PC-3 (cell line): ENCODE measurements at regions not wholly inside any gene's neighbourhood (a gene's known extent, or its start where the extent isn't known, plus 50 kb on each side); places are given as distances from the start of the nearest gene placed in this dataset.

ENCODE experiments used
- ATAC-seq: fragments of 200-7000 bp; cut with Tn5 transposase; 2 replicates; pipeline ENCODE4 v1.9.1; 2020; ENCODE audit warnings: mild to moderate bottlenecking, moderate library complexity
- BruUV-seq: library from RNA; stranded (reverse); fragments of 400-500 nt; replicated peaks from 2 replicates; lab custom pipeline; 2021; lab: Mats Ljungman, UMichigan
- CTCF ChIA-PET: fragments of 300-600 bp; sonication (Branson Sonifier 250); formaldehyde crosslinking; loops from one replicate; lab custom pipeline; 2022; ENCODE audit warnings: antibody characterized with exemption; lab: Charles Lee
- POLR2A ChIA-PET: fragments of 300-600 bp; sonication (Branson Sonifier 250); formaldehyde crosslinking; loops from one replicate; lab custom pipeline; 2022; ENCODE audit warnings: antibody characterized with exemption; ENCODE audit not compliant: unreplicated experiment; lab: Charles Lee
- DNase-seq: peaks from one replicate; pipeline ENCODE4 v3.0.0-alpha.2; 2015
- H2AFZ ChIP-seq: fragments of 300-600 bp; sonication (generic); 2 replicates; pipeline ENCODE4 v1.6.0; 2016; ENCODE audit warnings: antibody characterized with exemption, low read length
- H3F3A ChIP-seq: fragments of 300-600 bp; sonication (generic); one replicate; pipeline ENCODE4 v1.6.0; 2017; ENCODE audit warnings: antibody characterized with exemption, low read length, control low read depth, mild to moderate bottlenecking; ENCODE audit not compliant: unreplicated experiment
- H3K27ac ChIP-seq: fragments of 300-600 bp; sonication (generic); 2 replicates; pipeline ENCODE4 v1.5.1; 2016; ENCODE audit warnings: mild to moderate bottlenecking, low read length
- H3K27me3 ChIP-seq: fragments of 300-600 bp; sonication (generic); 2 replicates; pipeline ENCODE4 v1.6.1; 2016; ENCODE audit warnings: low read length, mixed read lengths
- H3K36me3 ChIP-seq: fragments of 300-600 bp; sonication (generic); 2 replicates; pipeline ENCODE4 v1.6.1; 2016; ENCODE audit warnings: low read depth, mixed run types, low read length, mixed read lengths
- H3K4me1 ChIP-seq: fragments of 300-600 bp; sonication (generic); 2 replicates; pipeline ENCODE4 v1.5.1; 2016; ENCODE audit warnings: low read length; ENCODE audit not compliant: insufficient read depth
- H3K4me2 ChIP-seq: fragments of 300-600 bp; sonication (generic); 2 replicates; pipeline ENCODE4 v1.6.0; 2016; ENCODE audit warnings: low read length
- H3K4me3 ChIP-seq: fragments of 300-600 bp; sonication (generic); 2 replicates; pipeline ENCODE4 v1.5.1; 2016; ENCODE audit warnings: mild to moderate bottlenecking, low read length, mixed read lengths
- H3K79me2 ChIP-seq: fragments of 300-600 bp; sonication (generic); 2 replicates; pipeline ENCODE4 v1.6.1; 2017; ENCODE audit warnings: low read length, mixed read lengths
- H3K9ac ChIP-seq: fragments of 300-600 bp; sonication (generic); 2 replicates; pipeline ENCODE4 v1.6.0; 2016; ENCODE audit warnings: mild to moderate bottlenecking, low read length
- H3K9me2 ChIP-seq: fragments of 300-600 bp; sonication (generic); replicated peaks from 2 replicates; pipeline ENCODE4 v1.6.1; 2016; ENCODE audit warnings: mixed run types, low read length, mixed read lengths
- H3K9me3 ChIP-seq: fragments of 300-600 bp; sonication (generic); 2 replicates; pipeline ENCODE4 v1.6.1; 2016; ENCODE audit warnings: low read length, mixed read lengths
- H4K20me1 ChIP-seq: fragments of 300-600 bp; sonication (generic); 2 replicates; pipeline ENCODE4 v1.6.1; 2016; ENCODE audit warnings: low read length, mixed read lengths
- EZH2 ChIP-seq: fragments of 300-600 bp; sonication (generic); IDR thresholded peaks from one replicate; pipeline ENCODE4 v1.6.1; 2017; ENCODE audit warnings: antibody characterized with exemption, mild to moderate bottlenecking, low read length; ENCODE audit not compliant: unreplicated experiment
- EZH2phosphoT487 ChIP-seq: fragments of 300-600 bp; sonication (generic); IDR thresholded peaks from 2 replicates; pipeline ENCODE4 v1.6.1; 2018; ENCODE audit warnings: mild to moderate bottlenecking, antibody characterized with exemption, low read length, borderline replicate concordance
- intact Hi-C: fragments of 100-400 bp; cut with micrococcal nuclease; formaldehyde crosslinking; loops from 2 replicates; pipeline ENCODE4 v1.9.0; 2023
- TF ChIP-seq, protein P1 (sequence below): fragments of 300-600 bp; sonication (generic); conservative IDR thresholded peaks from 2 replicates; pipeline ENCODE4 v1.5.1; 2017; ENCODE audit warnings: antibody characterized with exemption, low read depth, mild to moderate bottlenecking, low read length

DNA sequence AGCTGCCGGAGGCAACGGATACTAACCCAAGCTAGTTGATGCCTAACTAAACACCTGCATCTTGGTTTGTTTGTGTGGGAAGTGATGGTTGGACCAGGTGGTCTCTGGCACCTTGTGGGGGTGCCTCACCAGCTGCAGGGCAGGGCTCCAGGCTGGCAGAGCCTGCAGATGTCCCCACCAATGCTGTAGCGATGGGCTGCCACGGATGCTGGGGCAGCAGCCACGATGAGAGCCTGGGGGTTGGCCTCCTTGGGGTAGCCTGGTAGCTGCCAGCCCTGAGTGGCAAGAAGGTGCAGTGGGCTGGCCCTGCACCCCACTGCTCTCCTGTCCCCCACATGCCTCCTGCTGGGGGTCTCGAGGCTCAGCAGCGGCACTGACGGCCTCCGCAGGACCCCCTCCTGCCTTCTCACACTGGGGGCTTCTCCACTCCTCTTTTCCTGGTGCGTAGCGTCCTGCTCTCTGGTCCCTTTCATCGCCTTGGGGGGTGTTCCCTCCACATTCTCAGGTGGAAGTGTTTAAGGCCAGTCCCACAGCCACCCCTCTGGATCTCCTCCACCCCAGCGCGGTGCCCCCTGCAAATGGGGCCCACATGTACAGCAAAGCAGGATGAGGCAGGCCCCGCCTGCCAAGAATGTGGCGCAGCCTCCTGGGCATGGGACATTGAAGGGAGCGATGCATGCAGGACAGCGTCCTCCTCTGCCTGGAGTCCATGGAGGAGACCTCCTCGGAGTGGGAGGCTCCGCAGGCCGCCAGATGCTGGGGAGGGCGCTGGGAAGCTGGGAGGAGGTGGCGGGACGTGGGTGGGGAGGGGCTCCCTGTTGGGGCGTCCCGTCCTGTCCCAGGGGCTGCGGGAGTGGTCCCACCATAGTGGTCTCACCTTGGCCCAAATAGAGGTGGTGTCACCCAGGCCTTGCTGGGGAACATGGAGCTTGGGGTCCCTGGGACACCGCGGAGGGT lies 173.1 kb downstream of the ASB1 start:
- Histone ChIP-seq H3K9me2 (no peaks in the 10 kb centered on the region), H3K36me3 (no peaks in the 10 kb centered on the region), H3K27ac (no peak overlapping the region), H3K4me3 (no peak overlapping the region), H4K20me1 (no peaks in the 10 kb centered on the region), H3K27me3 (no peaks in the 10 kb centered on the region), H2AFZ (no peak overlapping the region), H3K79me2 (no peaks in the 10 kb centered on the region), H3K9me3 (no peaks in the 10 kb centered on the region), H3K4me1 (peaks cover 18% of the 10 kb centered on the region), H3K9ac (no peak overlapping the region), H3K4me2 (no peak overlapping the region), H3F3A (no peaks in the 10 kb centered on the region)
- TF ChIP-seq EZH2phosphoT487 (no peak), EZH2 (no peak)
- TF ChIP-seq, protein P1, sequence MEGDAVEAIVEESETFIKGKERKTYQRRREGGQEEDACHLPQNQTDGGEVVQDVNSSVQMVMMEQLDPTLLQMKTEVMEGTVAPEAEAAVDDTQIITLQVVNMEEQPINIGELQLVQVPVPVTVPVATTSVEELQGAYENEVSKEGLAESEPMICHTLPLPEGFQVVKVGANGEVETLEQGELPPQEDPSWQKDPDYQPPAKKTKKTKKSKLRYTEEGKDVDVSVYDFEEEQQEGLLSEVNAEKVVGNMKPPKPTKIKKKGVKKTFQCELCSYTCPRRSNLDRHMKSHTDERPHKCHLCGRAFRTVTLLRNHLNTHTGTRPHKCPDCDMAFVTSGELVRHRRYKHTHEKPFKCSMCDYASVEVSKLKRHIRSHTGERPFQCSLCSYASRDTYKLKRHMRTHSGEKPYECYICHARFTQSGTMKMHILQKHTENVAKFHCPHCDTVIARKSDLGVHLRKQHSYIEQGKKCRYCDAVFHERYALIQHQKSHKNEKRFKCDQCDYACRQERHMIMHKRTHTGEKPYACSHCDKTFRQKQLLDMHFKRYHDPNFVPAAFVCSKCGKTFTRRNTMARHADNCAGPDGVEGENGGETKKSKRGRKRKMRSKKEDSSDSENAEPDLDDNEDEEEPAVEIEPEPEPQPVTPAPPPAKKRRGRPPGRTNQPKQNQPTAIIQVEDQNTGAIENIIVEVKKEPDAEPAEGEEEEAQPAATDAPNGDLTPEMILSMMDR: no peak
- intact Hi-C loops: loop anchor here (10.0 kb wide), 1 partner anchor 185 kb away; no protein-coding TSS in a partner anchor
- no peak for ATAC-seq
- CTCF ChIA-PET: no interaction called here
- no TSS peak for BruUV-seq
- no peak for DNase-seq
- POLR2A ChIA-PET: no interaction called here

DNA sequence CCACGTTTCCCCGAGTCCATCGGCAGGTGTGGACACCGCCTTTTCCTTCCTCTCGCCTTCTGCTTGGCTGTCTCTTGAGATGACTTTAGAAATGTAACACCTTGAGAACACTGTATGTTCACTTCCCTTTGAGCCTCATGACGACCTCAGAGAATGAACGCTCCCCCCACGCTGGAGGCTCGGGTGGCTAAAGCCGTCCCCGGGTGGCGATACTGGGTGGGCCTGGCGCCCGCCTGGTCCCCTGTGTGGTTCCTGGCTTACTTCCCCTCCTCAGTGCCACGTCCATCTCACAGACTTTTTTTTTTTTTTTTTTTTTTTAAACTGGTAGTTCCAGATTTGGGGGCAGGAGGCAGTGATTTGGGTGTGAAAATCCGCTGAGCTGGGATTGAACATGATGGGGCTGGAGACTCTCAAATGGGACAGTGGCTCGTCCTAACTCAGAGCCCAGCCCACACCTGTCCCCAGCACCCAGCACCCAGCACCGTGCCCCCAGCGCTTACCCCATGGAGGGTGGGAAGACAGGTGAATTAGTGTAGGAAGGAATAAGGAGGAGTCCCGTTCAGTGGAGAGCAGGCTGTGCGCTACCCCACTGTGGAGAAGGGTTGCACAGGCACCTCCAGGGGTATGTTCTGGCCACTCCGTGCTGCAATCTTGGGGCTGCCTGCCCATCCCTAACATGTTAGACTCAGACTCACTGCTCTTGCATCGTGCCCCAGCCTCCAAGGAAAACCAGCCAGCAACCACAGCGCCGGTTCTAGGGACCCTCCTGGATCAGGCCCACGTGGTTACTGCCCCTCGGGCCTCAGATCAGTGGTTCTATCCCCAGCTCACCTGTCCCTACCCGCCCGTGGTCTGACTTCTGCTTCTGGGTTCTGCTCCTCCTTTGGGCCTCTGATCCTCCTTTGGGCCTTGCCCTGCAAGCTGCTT lies 174.0 kb downstream of the ASB1 start:
- H3K36me3 ChIP-seq: no peaks in the 10 kb centered on the region
- no peak overlapping the region for H3K4me3 ChIP-seq
- CTCF ChIA-PET: no interaction called here
- ATAC-seq (no peak), DNase-seq (no peak)
- H2AFZ ChIP-seq: no peak overlapping the region
- TF ChIP-seq, protein P1: no peak
- no peak for TF ChIP-seq EZH2phosphoT487
- no peak for TF ChIP-seq EZH2
- peaks cover 18% of the 10 kb centered on the region for H3K4me1 ChIP-seq
- H3K4me2 ChIP-seq: no peak overlapping the region
- intact Hi-C loops: no loop called here
- H4K20me1 ChIP-seq: no peaks in the 10 kb centered on the region
- no peaks in the 10 kb centered on the region for H3F3A ChIP-seq
- no peaks in the 10 kb centered on the region for H3K9me3 ChIP-seq
- no peaks in the 10 kb centered on the region for H3K9me2 ChIP-seq
- H3K79me2 ChIP-seq: no peaks in the 10 kb centered on the region
- no peaks in the 10 kb centered on the region for H3K27me3 ChIP-seq
- no peak overlapping the region for H3K27ac ChIP-seq
- no TSS peak for BruUV-seq
- POLR2A ChIA-PET: no interaction called here
- H3K9ac ChIP-seq: no peak overlapping the region
